Ovary (tissue), 7 donors: ENCODE measurements at regions not wholly inside any gene's neighbourhood (a gene's known extent, or its start where the extent isn't known, plus 50 kb on each side); places are given as distances from the start of the nearest gene placed in this dataset.

Experiments used
- DNase-seq, 5 donors: peaks; one replicate each; pipeline ENCODE4 v3.0.0-alpha.2; 2019 to 2020
- H3K27ac ChIP-seq, 2 donors: fragments of 200-600 bp; one replicate each; pipeline versions ENCODE4 v1.5.1 to v1.8.0; 2019 to 2022
- H3K27me3 ChIP-seq: fragments of 200-600 bp; one replicate; pipeline ENCODE4 v1.8.0; 2022
- H3K36me3 ChIP-seq: fragments of 200-600 bp; sonication (generic); one replicate; pipeline ENCODE4 v1.5.1; 2019
- H3K4me1 ChIP-seq: one replicate; pipeline ENCODE4 v1.8.1; 2013; ENCODE audit warnings: mild to moderate bottlenecking, moderate library complexity; ENCODE audit not compliant: insufficient read depth
- H3K4me3 ChIP-seq: fragments of 200-600 bp; sonication (generic); one replicate; pipeline ENCODE4 v1.5.1; 2017
- H3K9me3 ChIP-seq, 2 donors: fragments of 200-600 bp in 1 of 2; sonication (generic) in 1 of 2; one replicate each; pipeline versions ENCODE4 v1.5.1 to v1.8.1; 2013 to 2019; ENCODE audit warnings: mild to moderate bottlenecking in 1 of 2, moderate library complexity in 1 of 2
- EP300 ChIP-seq: sonication (generic); formaldehyde crosslinking; IDR thresholded peaks from one replicate; pipeline ENCODE4 v1.6.1; 2017; ENCODE audit warnings: antibody characterized with exemption
- POLR2A ChIP-seq: fragments of 450-650 bp; IDR thresholded peaks from one replicate; pipeline ENCODE4 v1.6.1; 2017; ENCODE audit warnings: antibody characterized with exemption, mild to moderate bottlenecking, moderate library complexity
- WGBS, 3 donors: extraction: QIAGEN DNeasy Blood & Tissue Kit in 1 of 3; methylation state at CpG; one replicate each; pipeline versions ENCODE4 v1.1.5 to v1.1.7; 2013 to 2017; 5-methylcytosine and 5-hydroxymethylcytosine counted together
- intact Hi-C, 4 donors: fragments of 100-400 bp; cut with DNase I; formaldehyde crosslinking; loops; one replicate each; pipeline versions ENCODE4 v1.11.0 to v1.15.1; 2022 to 2023
- TF ChIP-seq, protein P1 (sequence below), 3 donors: fragments of 450-650 bp in 2 of 3; fragments of 200-600 bp in 1 of 3; IDR thresholded peaks; one replicate each; pipeline versions ENCODE4 v1.5.1 to v1.8.0; 2016 to 2022; ENCODE audit warnings: antibody characterized with exemption in 3 of 3, mild to moderate bottlenecking in 1 of 3
- donor health status: DM: no; HTN: no; CAD: no; lungs with moderate emphysema.
- donor health status: DM: no; HTN: no; CAD: no.
- donor health status: Bipolar disorder and iron deficiency.
- donor health status: DM: no; HTN: no; CAD: no.
- donor health status: DM: yes; HTN: yes; CAD: no.

DNA sequence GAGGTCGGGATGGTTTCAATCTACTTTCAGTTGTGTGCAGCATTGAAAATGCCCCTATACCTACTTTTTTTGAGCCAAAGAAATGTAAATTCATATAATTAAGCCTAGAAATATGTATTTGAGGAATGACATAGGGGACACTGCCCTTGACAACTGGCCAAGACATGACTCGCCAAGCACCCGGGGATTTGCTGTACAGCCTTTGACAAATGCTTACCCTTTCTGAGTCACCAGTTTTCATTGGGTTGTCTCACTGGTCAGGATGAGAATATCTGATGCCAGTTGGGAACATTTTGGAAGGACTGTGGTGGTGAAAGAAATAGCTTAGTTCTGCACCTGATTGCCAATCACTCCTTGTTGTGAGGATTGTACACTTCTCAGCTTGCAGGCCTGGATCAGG is 166.8 kb upstream of the HABP2 start:
- WGBS, 3 donors: 43 to 58% (median 50%) methylated on average over 3 of the region's 3 CpGs
- peaks cover 8% of the 10 kb centered on the region for H3K4me1 ChIP-seq
- DNase-seq: no peak
- H3K27me3 ChIP-seq: no peaks in the 10 kb centered on the region
- no peak overlapping the region for H3K27ac ChIP-seq
- TF ChIP-seq EP300 (no peak), POLR2A (no peak)
- TF ChIP-seq, protein P1, sequence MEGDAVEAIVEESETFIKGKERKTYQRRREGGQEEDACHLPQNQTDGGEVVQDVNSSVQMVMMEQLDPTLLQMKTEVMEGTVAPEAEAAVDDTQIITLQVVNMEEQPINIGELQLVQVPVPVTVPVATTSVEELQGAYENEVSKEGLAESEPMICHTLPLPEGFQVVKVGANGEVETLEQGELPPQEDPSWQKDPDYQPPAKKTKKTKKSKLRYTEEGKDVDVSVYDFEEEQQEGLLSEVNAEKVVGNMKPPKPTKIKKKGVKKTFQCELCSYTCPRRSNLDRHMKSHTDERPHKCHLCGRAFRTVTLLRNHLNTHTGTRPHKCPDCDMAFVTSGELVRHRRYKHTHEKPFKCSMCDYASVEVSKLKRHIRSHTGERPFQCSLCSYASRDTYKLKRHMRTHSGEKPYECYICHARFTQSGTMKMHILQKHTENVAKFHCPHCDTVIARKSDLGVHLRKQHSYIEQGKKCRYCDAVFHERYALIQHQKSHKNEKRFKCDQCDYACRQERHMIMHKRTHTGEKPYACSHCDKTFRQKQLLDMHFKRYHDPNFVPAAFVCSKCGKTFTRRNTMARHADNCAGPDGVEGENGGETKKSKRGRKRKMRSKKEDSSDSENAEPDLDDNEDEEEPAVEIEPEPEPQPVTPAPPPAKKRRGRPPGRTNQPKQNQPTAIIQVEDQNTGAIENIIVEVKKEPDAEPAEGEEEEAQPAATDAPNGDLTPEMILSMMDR (IDR thresholded peaks at IDR 0.05): no peak
- no peaks in the 10 kb centered on the region for H3K9me3 ChIP-seq
- no peak overlapping the region for H3K4me3 ChIP-seq
- intact Hi-C loops: loop anchor here in 3 of 4 donors (5.0 to 10.0 kb wide), 6 partner anchors 231 to 911 kb away; partner anchors contain the start of gene TCF7L2 (in 1 of the 3)
- no peaks in the 10 kb centered on the region for H3K36me3 ChIP-seq

DNA sequence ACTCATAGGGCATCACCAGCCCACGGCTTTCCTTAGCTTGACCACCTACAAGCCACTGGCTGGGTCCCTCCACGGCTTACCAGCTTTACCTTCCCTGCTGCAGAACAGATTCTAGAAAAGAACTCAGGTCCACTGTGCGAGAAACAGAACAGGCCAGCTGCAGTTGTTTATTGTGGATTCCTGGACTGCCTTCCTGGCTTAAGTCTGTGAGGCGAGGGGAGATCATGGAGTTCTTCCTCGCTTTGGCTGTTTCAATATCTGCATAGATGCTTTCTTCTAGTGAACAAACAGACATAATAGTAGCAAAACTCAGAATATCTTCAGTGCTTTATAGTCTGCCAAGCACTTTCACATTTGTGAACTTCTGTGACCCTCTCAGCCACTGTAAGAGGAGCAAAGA is 162.9 kb upstream of the HABP2 start:
- Histone ChIP-seq H3K36me3 (no peaks in the 10 kb centered on the region), H3K27ac (no peak overlapping the region), H3K4me1 (no peaks in the 10 kb centered on the region), H3K27me3 (no peaks in the 10 kb centered on the region), H3K9me3 (no peaks in the 10 kb centered on the region), H3K4me3 (no peak overlapping the region)
- intact Hi-C loops: loop anchor here in 3 of 4 donors (5.0 to 10.0 kb wide), 7 partner anchors 135 to 915 kb away; partner anchors contain the start of gene TCF7L2 (in 1 of the 3)
- WGBS, 3 donors: 38 to 51% (median 50%) methylated on average over 5 of the region's 5 CpGs
- TF ChIP-seq EP300 (no peak), POLR2A (no peak)
- TF ChIP-seq, protein P1 (IDR thresholded peaks at IDR 0.05): no peak
- DNase-seq: no peak

DNA sequence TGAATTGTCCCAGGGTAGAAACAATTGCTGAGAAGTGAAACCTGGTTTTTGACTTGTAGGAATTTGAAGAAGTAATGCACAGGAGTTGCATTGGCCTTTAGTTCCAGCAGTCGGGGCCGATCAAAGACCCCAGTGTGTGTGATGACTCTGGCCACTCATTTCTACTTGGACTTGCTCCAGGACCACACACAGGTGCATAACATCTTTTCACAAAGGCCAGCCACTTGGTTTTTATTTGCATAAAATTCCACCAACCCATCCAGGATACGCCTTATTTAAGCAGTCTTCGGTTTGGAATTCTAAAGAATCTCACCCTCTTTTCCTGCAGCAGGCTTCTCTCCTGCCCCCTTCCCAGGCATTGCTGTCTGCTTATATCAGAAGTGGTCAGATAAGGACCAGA is 162.0 kb upstream of the HABP2 start:
- H3K27me3 ChIP-seq: no peaks in the 10 kb centered on the region
- no peak for DNase-seq
- WGBS, 3 donors: 58 to 64% (median 58%) methylated on average over 4 of the region's 4 CpGs
- H3K36me3 ChIP-seq: no peaks in the 10 kb centered on the region
- intact Hi-C loops: loop anchor here in 1 of 4 donors (10.0 kb wide), 1 partner anchor 134 kb away; no protein-coding TSS in a partner anchor
- H3K27ac ChIP-seq: no peak overlapping the region
- TF ChIP-seq, protein P1 (IDR thresholded peaks at IDR 0.05): no peak
- H3K4me3 ChIP-seq: no peak overlapping the region
- H3K9me3 ChIP-seq: no peaks in the 10 kb centered on the region
- H3K4me1 ChIP-seq: no peaks in the 10 kb centered on the region

DNA sequence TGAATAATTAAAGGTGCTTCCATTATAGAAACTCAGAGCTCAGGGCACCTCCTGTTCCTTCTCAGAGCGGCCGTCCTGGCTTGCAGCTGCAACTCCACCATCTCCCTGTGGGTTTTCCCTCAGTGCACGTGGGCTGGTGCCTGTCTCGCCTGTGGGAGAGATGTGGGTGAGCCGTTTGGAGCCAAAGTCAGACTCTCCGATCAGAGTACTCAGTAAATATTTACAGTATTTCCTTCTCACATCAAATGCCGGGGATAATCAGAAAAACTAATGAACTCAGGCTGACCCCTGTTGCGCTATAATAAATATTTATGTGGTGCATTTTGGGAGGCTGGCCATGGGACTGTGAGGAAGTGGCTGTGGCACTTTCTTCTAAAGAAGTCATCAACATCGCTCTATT is 155.8 kb upstream of the HABP2 start:
- Histone ChIP-seq H3K27me3 (no peaks in the 10 kb centered on the region), H3K27ac (no peak overlapping the region), H3K9me3 (no peaks in the 10 kb centered on the region), H3K4me1 (no peaks in the 10 kb centered on the region), H3K4me3 (no peak overlapping the region), H3K36me3 (no peaks in the 10 kb centered on the region)
- intact Hi-C loops: loop anchor here in 1 of 4 donors (10.0 kb wide), 1 partner anchor 128 kb away; no protein-coding TSS in a partner anchor
- no peak for DNase-seq
- 13 to 27% (median 18%) methylated on average over 9 of the region's 9 CpGs for WGBS, 3 donors
- TF ChIP-seq EP300 (no peak), POLR2A (no peak)
- TF ChIP-seq, protein P1 (IDR thresholded peaks at IDR 0.05): no peak
